ENCODE measurements at regions not wholly inside any gene's neighbourhood (a gene's known extent, or its start where the extent isn't known, plus 50 kb on each side); places are given as distances from the start of the nearest gene placed in this dataset.

- WGBS, 3 donors: 90 to 93% (median 91%) methylated on average over 4 of the region's 4 CpGs
- no peak for DNase-seq
- Histone ChIP-seq H3K4me3 (no peak overlapping the region), H3K9me3 (no peaks in the 10 kb centered on the region), H3K4me1 (ENCODE audit: insufficient read depth) (no peaks in the 10 kb centered on the region), H3K27ac (no peak overlapping the region), H3K36me3 (no peaks in the 10 kb centered on the region), H3K27me3 (no peaks in the 10 kb centered on the region)
- TF ChIP-seq EP300 (IDR thresholded peaks at IDR 0.05): no peak
- no peak for TF ChIP-seq POLR2A (IDR thresholded peaks at IDR 0.05)
- TF ChIP-seq CTCF (IDR thresholded peaks at IDR 0.05): no peak
- intact Hi-C loops (cut with DNase I): no loop called here
Observed at GRCh38 chr1:95701450-95702173, 467.6 kb downstream of the RWDD3 start.

DNA sequence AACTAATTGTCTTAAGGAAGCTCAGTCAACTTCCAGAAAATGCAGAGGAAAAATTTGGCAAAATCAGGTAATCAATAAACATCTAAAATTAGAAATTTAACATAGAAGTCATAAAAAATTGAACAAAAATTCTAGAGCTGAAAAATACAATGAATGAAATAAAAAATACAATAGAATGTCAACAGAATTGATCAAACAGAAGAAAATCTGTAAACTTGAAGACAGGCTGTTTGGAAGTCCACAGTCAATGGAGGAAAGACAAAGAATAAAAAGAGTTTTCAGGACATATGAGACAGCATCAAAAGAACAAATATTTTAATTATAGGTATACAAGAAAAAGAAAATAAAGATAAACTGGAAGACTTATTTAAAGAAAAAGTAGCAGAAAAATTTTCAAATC is 469.0 kb downstream of the RWDD3 start:
- Histone ChIP-seq H3K9me3 (no peaks in the 10 kb centered on the region), H3K27ac (no peak overlapping the region), H3K36me3 (no peaks in the 10 kb centered on the region), H3K4me3 (no peak overlapping the region), H3K27me3 (no peaks in the 10 kb centered on the region), H3K4me1 (ENCODE audit: insufficient read depth) (no peaks in the 10 kb centered on the region)
- intact Hi-C loops (cut with DNase I): no loop called here
- no peak for DNase-seq
- TF ChIP-seq CTCF (IDR thresholded peaks at IDR 0.05) (no peak), POLR2A (IDR thresholded peaks at IDR 0.05) (no peak), EP300 (IDR thresholded peaks at IDR 0.05) (no peak)

- intact Hi-C loops (cut with DNase I): no loop called here
- no peak overlapping the region for H3K4me3 ChIP-seq
- H3K27ac ChIP-seq: no peak overlapping the region
- H3K9me3 ChIP-seq: no peaks in the 10 kb centered on the region
- 89 to 96% (median 92%) methylated on average over 3 of the region's 3 CpGs for WGBS, 3 donors
- H3K27me3 ChIP-seq: no peaks in the 10 kb centered on the region
- H3K4me1 ChIP-seq (ENCODE audit: insufficient read depth): no peaks in the 10 kb centered on the region
- TF ChIP-seq POLR2A (IDR thresholded peaks at IDR 0.05): no peak
- TF ChIP-seq EP300 (IDR thresholded peaks at IDR 0.05): no peak
- TF ChIP-seq CTCF (IDR thresholded peaks at IDR 0.05): no peak
- DNase-seq: no peak
- H3K36me3 ChIP-seq: no peaks in the 10 kb centered on the region
Observed at GRCh38 chr1:95716097-95716496, 482.1 kb downstream of the RWDD3 start.

GRCh38 chr1:95716550-95716949 is 482.5 kb downstream of the RWDD3 start:
- H3K36me3 ChIP-seq: no peaks in the 10 kb centered on the region
- no peaks in the 10 kb centered on the region for H3K4me1 ChIP-seq (ENCODE audit: insufficient read depth)
- H3K27ac ChIP-seq: no peak overlapping the region
- 77 to 83% (median 80%) methylated on average over 5 of the region's 5 CpGs for WGBS, 3 donors
- H3K9me3 ChIP-seq: no peaks in the 10 kb centered on the region
- intact Hi-C loops (cut with DNase I): no loop called here
- TF ChIP-seq CTCF (IDR thresholded peaks at IDR 0.05) (no peak), POLR2A (IDR thresholded peaks at IDR 0.05) (no peak), EP300 (IDR thresholded peaks at IDR 0.05) (no peak)
- no peak overlapping the region for H3K4me3 ChIP-seq
- DNase-seq: no peak
- no peaks in the 10 kb centered on the region for H3K27me3 ChIP-seq
